Endometrium (tissue), 2 donors: ENCODE measurements at regions not wholly inside any gene's neighbourhood (a gene's known extent, or its start where the extent isn't known, plus 50 kb on each side); places are given as distances from the start of the nearest gene placed in this dataset.
A peak's percentile ranks its signal among the peaks of the same experiment; 100 is the strongest.
"Not testable (repeated sequence)": the region's sequence is repeated elsewhere in the genome, so short reads cannot be mapped to it uniquely, and the experiment has no call there.

Experiments
- FAIRE-seq: peaks from 2 replicates; lab custom pipeline; 2012; peaks lifted over from hg19 to GRCh38; lab: Jason Lieb, UNC
- donor health status: control.
- donor health status: control.

- FAIRE-seq: no peak
These were observed 268.8 kb downstream of the MREG start for GRCh38 chr2:215744514-215744913.

GRCh38 chr2:215743066-215743465 lies 270.3 kb downstream of the MREG start:
- no peak for FAIRE-seq

GRCh38 chr2:215742021-215742420 lies 271.3 kb downstream of the MREG start:
- FAIRE-seq: no peak

- FAIRE-seq: no peak
These were observed 273.3 kb downstream of the MREG start for GRCh38 chr2:215740071-215740470.

- FAIRE-seq: no peak
These were observed 275.0 kb downstream of the MREG start for GRCh38 chr2:215738351-215738750.

GRCh38 chr2:215737477-215737876 lies 275.9 kb downstream of the MREG start:
- FAIRE-seq: no peak

GRCh38 chr2:215736653-215737290 lies 276.6 kb downstream of the MREG start:
- peak; percentile 99 for FAIRE-seq

- no peak for FAIRE-seq
These were observed 282.2 kb downstream of the MREG start for GRCh38 chr2:215731108-215731658.

GRCh38 chr2:215729985-215730620 lies 283.2 kb downstream of the MREG start:
- FAIRE-seq: no peak

- FAIRE-seq: no peak
These were observed 284.8 kb downstream of the MREG start for GRCh38 chr2:215728504-215729065.

- FAIRE-seq: no peak
These were observed 285.5 kb downstream of the MREG start for GRCh38 chr2:215727507-215728503.

- FAIRE-seq: no peak
These were observed 287.3 kb downstream of the MREG start for GRCh38 chr2:215726070-215726469.

- no peak for FAIRE-seq
These were observed 288.3 kb upstream of the FN1 start for GRCh38 chr2:215724146-215724545.

- no peak for FAIRE-seq
These were observed 287.8 kb upstream of the FN1 start for GRCh38 chr2:215723631-215724011.

- FAIRE-seq: no peak
These were observed 287.2 kb upstream of the FN1 start for GRCh38 chr2:215722986-215723630.

- FAIRE-seq: no peak
These were observed 286.3 kb upstream of the FN1 start for GRCh38 chr2:215722125-215722524.

- not testable (repeated sequence) for FAIRE-seq
These were observed 285.6 kb upstream of the FN1 start for GRCh38 chr2:215721515-215721914.

GRCh38 chr2:215718890-215719289 lies 283.0 kb upstream of the FN1 start:
- no peak for FAIRE-seq

GRCh38 chr2:215718436-215718835 lies 282.6 kb upstream of the FN1 start:
- FAIRE-seq: no peak

GRCh38 chr2:215717501-215718381 lies 281.9 kb upstream of the FN1 start:
- no peak for FAIRE-seq

- FAIRE-seq: no peak
These were observed 281.1 kb upstream of the FN1 start for GRCh38 chr2:215716956-215717355.
